ENCODE measurements at regions not wholly inside any gene's neighbourhood (a gene's known extent, or its start where the extent isn't known, plus 50 kb on each side); places are given as distances from the start of the nearest gene placed in this dataset.

DNA sequence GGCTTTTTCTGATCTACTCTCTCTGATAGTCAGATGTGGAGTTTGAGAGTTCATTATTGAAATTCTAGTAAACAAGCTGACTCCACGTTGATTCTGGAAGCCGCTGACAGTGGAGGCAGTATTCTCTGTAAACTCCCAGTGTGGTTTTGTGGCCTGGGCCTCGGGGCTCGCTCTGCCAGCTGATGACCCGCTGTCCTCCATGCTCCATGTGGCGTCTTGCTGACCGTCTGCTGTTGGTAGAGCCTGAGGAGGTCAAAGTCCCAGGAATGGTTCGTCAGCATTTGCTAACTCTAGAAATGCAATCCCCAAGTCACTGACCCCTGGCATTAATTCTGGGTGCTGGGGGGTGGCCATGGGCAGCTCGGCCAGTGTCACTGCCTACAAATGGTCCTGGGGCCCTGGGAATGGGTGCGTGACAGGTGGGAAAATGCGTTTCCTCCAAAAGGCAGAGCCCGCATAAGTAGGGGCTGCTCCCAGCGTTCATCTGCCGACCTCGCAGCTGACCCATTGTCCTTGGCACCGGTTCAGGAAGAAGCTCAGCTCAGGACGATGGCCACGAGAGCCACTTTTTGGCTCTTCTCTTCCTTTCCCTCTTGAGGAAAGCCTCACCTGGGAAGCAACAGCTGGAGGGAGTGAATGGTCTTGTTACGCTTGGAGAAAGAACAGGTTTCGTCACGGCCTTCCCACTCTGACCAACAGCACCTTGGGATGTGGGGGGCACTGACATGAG lies 55.1 kb downstream of the MRPL36 start:
- no peaks in the 10 kb centered on the region for H3F3A ChIP-seq (replicated peaks; ENCODE audit: insufficient read depth)
- ChIA-PET CTCF (interaction anchor here (1.0 kb wide), 2 partner anchors 19 kb away, joined by 3 to 4 read pairs; no protein-coding TSS in a partner anchor), POLR2A (no interaction called here)
- H3K9ac ChIP-seq = no peak overlapping the region
- H3K9me2 ChIP-seq = no peaks in the 10 kb centered on the region
- WGBS (ENCODE audit: low lambda C conversion rate) = 11% methylated on average over 19 of the region's 21 CpGs
- H3K4me3 ChIP-seq (ENCODE audit: low read depth in 2 of 2, low read length in 1 of 2) = no peak overlapping the region
- H3K36me3 ChIP-seq (replicated peaks in 1 of 2; ENCODE audit: control insufficient read depth in 1 of 2, insufficient read depth in 2 of 2, low read length in 1 of 2) = no peaks in the 10 kb centered on the region
- H3K4me1 ChIP-seq (ENCODE audit: control insufficient read depth in 1 of 2, insufficient read depth in 2 of 2, low read depth in 1 of 2, low read length in 1 of 2) = no peaks in the 10 kb centered on the region
- no peaks in the 10 kb centered on the region for H3K79me2 ChIP-seq (ENCODE audit: insufficient read depth)
- no peaks in the 10 kb centered on the region for H4K20me1 ChIP-seq (ENCODE audit: insufficient read depth)
- no peak for DNase-seq
- no peak for TF ChIP-seq TAF1 (IDR thresholded peaks at IDR 0.05; ENCODE audit: borderline replicate concordance, low read depth, low read length)
- no peak for TF ChIP-seq CTCF (IDR thresholded peaks at IDR 0.05)
- no peak for TF ChIP-seq NRF1 (IDR thresholded peaks at IDR 0.05; ENCODE audit: low read depth, low read length)
- no peak for TF ChIP-seq EZH2phosphoT487 (IDR thresholded peaks at IDR 0.05; ENCODE audit: borderline replicate concordance, low read depth)
- TF ChIP-seq FOXJ3 (CRISPR knock-in tag; IDR thresholded peaks at IDR 0.05) = no peak
- no peak for TF ChIP-seq JUND (IDR thresholded peaks at IDR 0.05)
- TF ChIP-seq, protein P1, sequence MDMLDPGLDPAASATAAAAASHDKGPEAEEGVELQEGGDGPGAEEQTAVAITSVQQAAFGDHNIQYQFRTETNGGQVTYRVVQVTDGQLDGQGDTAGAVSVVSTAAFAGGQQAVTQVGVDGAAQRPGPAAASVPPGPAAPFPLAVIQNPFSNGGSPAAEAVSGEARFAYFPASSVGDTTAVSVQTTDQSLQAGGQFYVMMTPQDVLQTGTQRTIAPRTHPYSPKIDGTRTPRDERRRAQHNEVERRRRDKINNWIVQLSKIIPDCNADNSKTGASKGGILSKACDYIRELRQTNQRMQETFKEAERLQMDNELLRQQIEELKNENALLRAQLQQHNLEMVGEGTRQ (IDR thresholded peaks at IDR 0.05; ENCODE audit: borderline replicate concordance, low read depth, low read length) = no peak
- TF ChIP-seq REST (IDR thresholded peaks at IDR 0.05; ENCODE audit: low read depth, low read length) = no peak
- TF ChIP-seq MXI1 (IDR thresholded peaks at IDR 0.05; ENCODE audit: low read depth, low read length) = no peak
- TF ChIP-seq YY1 (IDR thresholded peaks at IDR 0.05; ENCODE audit: low read depth) = no peak
- no peak for TF ChIP-seq SIN3A (IDR thresholded peaks at IDR 0.05; ENCODE audit: borderline replicate concordance, low read depth, low read length)
- no peaks in the 10 kb centered on the region for H3K9me3 ChIP-seq
- no peak overlapping the region for H2AFZ ChIP-seq (ENCODE audit: low read depth)
- peaks cover 58% of the 10 kb centered on the region for H3K27me3 ChIP-seq (ENCODE audit: insufficient read depth)
- H3K27ac ChIP-seq (ENCODE audit: low read depth in 2 of 2, low read length in 1 of 2) = no peak overlapping the region
- no peak overlapping the region for H3K4me2 ChIP-seq
